GM23338 (cell line): ENCODE measurements at regions not wholly inside any gene's neighbourhood (a gene's known extent, or its start where the extent isn't known, plus 50 kb on each side); places are given as distances from the start of the nearest gene placed in this dataset.

Source experiments
- ATAC-seq: fragments of 200-7000 bp; cut with Tn5 transposase; 3 replicates; pipeline ENCODE4 v1.9.1; 2020
- DNase-seq: peaks from one replicate; pipeline ENCODE4 v3.0.0-alpha.2; 2015; ENCODE audit warnings: low spot score
- H2AFZ ChIP-seq: fragments of 200-600 bp; sonication (generic); 2 replicates; pipeline ENCODE4 v1.8.0; 2016; ENCODE audit warnings: antibody characterized with exemption, mild to moderate bottlenecking, moderate library complexity
- H3F3A ChIP-seq: fragments of 200-600 bp; sonication (generic); replicated peaks from 2 replicates; pipeline ENCODE4 v1.8.0; 2017; ENCODE audit warnings: antibody characterized with exemption, mixed run types, low read depth
- H3K27ac ChIP-seq: fragments of 200-600 bp; sonication (generic); 2 replicates; pipeline ENCODE4 v1.6.1; 2016; ENCODE audit warnings: low read depth
- H3K27me3 ChIP-seq: fragments of 200-600 bp; sonication (generic); 2 replicates; pipeline ENCODE4 v1.8.0; 2016; ENCODE audit warnings: mild to moderate bottlenecking, mixed run types, moderate library complexity; ENCODE audit not compliant: insufficient read depth
- H3K36me3 ChIP-seq: fragments of 200-600 bp; sonication (generic); 2 replicates; pipeline ENCODE4 v1.8.0; 2016; ENCODE audit warnings: mild to moderate bottlenecking; ENCODE audit not compliant: insufficient read depth
- H3K4me1 ChIP-seq: fragments of 200-600 bp; sonication (generic); 2 replicates; pipeline ENCODE4 v1.8.0; 2016; ENCODE audit warnings: mild to moderate bottlenecking, moderate library complexity; ENCODE audit not compliant: insufficient read depth
- H3K4me2 ChIP-seq: fragments of 200-600 bp; sonication (generic); 2 replicates; pipeline ENCODE4 v1.7.1; 2017; ENCODE audit warnings: mixed run types
- H3K4me3 ChIP-seq: fragments of 200-600 bp; sonication (generic); 2 replicates; pipeline ENCODE4 v1.6.1; 2016; ENCODE audit warnings: mixed run types
- H3K79me2 ChIP-seq: fragments of 200-600 bp; sonication (generic); replicated peaks from 2 replicates; pipeline ENCODE4 v1.8.0; 2017; ENCODE audit warnings: mild to moderate bottlenecking; ENCODE audit not compliant: insufficient read depth
- H3K9me2 ChIP-seq: fragments of 200-600 bp; sonication (generic); 2 replicates; pipeline ENCODE4 v1.8.0; 2017; ENCODE audit not compliant: insufficient read depth
- H4K20me1 ChIP-seq: fragments of 200-600 bp; sonication (generic); replicated peaks from 2 replicates; pipeline ENCODE4 v1.8.0; 2017; ENCODE audit warnings: mild to moderate bottlenecking; ENCODE audit not compliant: insufficient read depth
- H3K27ac Mint-ChIP-seq: 2 replicates; pipeline ENCODE4 v1.8.0; 2020; ENCODE audit warnings: inconsistent platforms, mild to moderate bottlenecking, moderate library complexity, mixed read lengths
- H3K27me3 Mint-ChIP-seq: 3 replicates; pipeline ENCODE4 v1.8.0; 2022; ENCODE audit warnings: low read depth, mild to moderate bottlenecking, moderate library complexity, mixed read lengths, inconsistent platforms; ENCODE audit not compliant: insufficient read depth, poor library complexity
- H3K36me3 Mint-ChIP-seq: 3 replicates; pipeline ENCODE4 v1.8.0; 2021; ENCODE audit warnings: low read depth, mild to moderate bottlenecking, inconsistent platforms, moderate library complexity, mixed read lengths
- H3K4me1 Mint-ChIP-seq: 3 replicates; pipeline ENCODE4 v1.8.0; 2020; ENCODE audit warnings: mild to moderate bottlenecking, inconsistent platforms, mixed read lengths
- H3K4me3 Mint-ChIP-seq: 3 replicates; pipeline ENCODE4 v1.8.0; 2021; ENCODE audit warnings: moderate library complexity, mild to moderate bottlenecking, inconsistent platforms, mixed read lengths
- H3K9me3 Mint-ChIP-seq: 3 replicates; pipeline ENCODE4 v1.8.0; 2020; ENCODE audit warnings: moderate library complexity, mild to moderate bottlenecking, inconsistent platforms, mixed read lengths
- CREB1 ChIP-seq: fragments of 250-450 bp; sonication (Bioruptor Pico); IDR thresholded peaks from 2 replicates; pipeline ENCODE4 v1.5.0; 2020; ENCODE audit warnings: low read depth, mild to moderate bottlenecking, moderate library complexity
- CTCF ChIP-seq, 2 experiments: fragments of 200-600 bp in 1 of 2; sonication (generic) in 1 of 2; conservative IDR thresholded peaks; 2 replicates each; pipeline versions ENCODE4 v1.5.1 to v1.6.1; 2016 to 2017; ENCODE audit warnings: antibody characterized with exemption in 2 of 2, low read depth in 2 of 2, mild to moderate bottlenecking in 2 of 2, moderate library complexity in 1 of 2
- ETS1 ChIP-seq: IDR thresholded peaks from 2 replicates; pipeline ENCODE4 v1.6.1; 2016; ENCODE audit warnings: antibody characterized with exemption
- EZH2 ChIP-seq: fragments of 200-600 bp; sonication (generic); IDR thresholded peaks from one replicate; pipeline ENCODE4 v1.8.0; 2017; ENCODE audit warnings: antibody characterized with exemption, mild to moderate bottlenecking, low read depth; ENCODE audit not compliant: unreplicated experiment
- EZH2phosphoT487 ChIP-seq: fragments of 200-600 bp; sonication (generic); IDR thresholded peaks from one replicate; pipeline ENCODE4 v1.8.1; 2018; ENCODE audit warnings: antibody characterized with exemption; ENCODE audit not compliant: unreplicated experiment
- JUNB ChIP-seq: IDR thresholded peaks from one replicate; pipeline ENCODE4 v1.6.1; 2016; ENCODE audit warnings: antibody characterized with exemption; ENCODE audit not compliant: unreplicated experiment
- NANOG ChIP-seq: IDR thresholded peaks from 2 replicates; pipeline ENCODE4 v1.6.1; 2016; ENCODE audit warnings: antibody characterized with exemption, borderline replicate concordance
- POLR2AphosphoS5 ChIP-seq: IDR thresholded peaks from 2 replicates; pipeline ENCODE4 v1.6.1; 2016; ENCODE audit warnings: antibody characterized with exemption, low read depth
- REST ChIP-seq: IDR thresholded peaks from one replicate; pipeline ENCODE4 v1.6.1; 2018; ENCODE audit warnings: antibody characterized with exemption; ENCODE audit not compliant: unreplicated experiment
- STAT1 ChIP-seq: IDR thresholded peaks from one replicate; pipeline ENCODE4 v1.6.1; 2016; ENCODE audit warnings: antibody characterized with exemption; ENCODE audit not compliant: unreplicated experiment
- ZNF114 ChIP-seq: fragments of 250-450 bp; sonication (Bioruptor Pico); IDR thresholded peaks from 2 replicates; pipeline ENCODE4 v1.5.0; 2020; ENCODE audit warnings: mild to moderate bottlenecking, moderate library complexity
- ZNF331 ChIP-seq: fragments of 250-450 bp; sonication (Bioruptor Pico); IDR thresholded peaks from 2 replicates; pipeline ENCODE4 v1.5.0; 2020; ENCODE audit warnings: low read depth, mild to moderate bottlenecking, moderate library complexity
- ZNF462 ChIP-seq: fragments of 250-450 bp; sonication (Bioruptor Pico); IDR thresholded peaks from 2 replicates; pipeline ENCODE4 v1.5.0; 2020; ENCODE audit warnings: mild to moderate bottlenecking, moderate library complexity

- Histone ChIP-seq H3K27ac (no peak overlapping the region), H3K79me2 (no peaks in the 10 kb centered on the region), H3K4me2 (no peak overlapping the region), H3K4me1 (no peaks in the 10 kb centered on the region), H3K36me3 (no peaks in the 10 kb centered on the region), H2AFZ (peak overlapping the region; percentile 18; the same call in 1 of the 2 replicates), H3K9me2 (peaks cover 11% of the 10 kb centered on the region), H4K20me1 (no peaks in the 10 kb centered on the region), H3F3A (no peaks in the 10 kb centered on the region), H3K4me3 (no peak overlapping the region), H3K27me3 (no peaks in the 10 kb centered on the region)
- ATAC-seq (no peak), DNase-seq (no peak)
- TF ChIP-seq POLR2AphosphoS5 (no peak), ETS1 (no peak), CREB1 (no peak), JUNB (no peak), ZNF462 (CRISPR knock-in tag) (no peak), CTCF (conservative IDR thresholded peaks at IDR 0.05; ENCODE audit: low read depth in 2 of 2) (no peak), ZNF331 (CRISPR knock-in tag) (no peak), STAT1 (no peak), REST (no peak), NANOG (no peak), ZNF114 (CRISPR knock-in tag) (no peak), EZH2 (no peak), EZH2phosphoT487 (no peak)
- no peaks in the 10 kb centered on the region for H3K36me3 Mint-ChIP-seq
- no peak overlapping the region for H3K27ac Mint-ChIP-seq
- no peak overlapping the region for H3K4me3 Mint-ChIP-seq
- no peaks in the 10 kb centered on the region for H3K9me3 Mint-ChIP-seq
- H3K4me1 Mint-ChIP-seq = peaks cover 3% of the 10 kb centered on the region; the same call in 2 of the 3 replicates
- H3K27me3 Mint-ChIP-seq = no peaks in the 10 kb centered on the region
Measured at GRCh38 chr6:40222354-40222753, 288.1 kb upstream of the MOCS1 start.
